PC-3 (cell line): ENCODE measurements at regions not wholly inside any gene's neighbourhood (a gene's known extent, or its start where the extent isn't known, plus 50 kb on each side); places are given as distances from the start of the nearest gene placed in this dataset.

Experiments
- EZH2 ChIP-seq: fragments of 300-600 bp; sonication (generic); IDR thresholded peaks from one replicate; pipeline ENCODE4 v1.6.1; 2017; ENCODE audit warnings: antibody characterized with exemption, mild to moderate bottlenecking, low read length; ENCODE audit not compliant: unreplicated experiment
- EZH2phosphoT487 ChIP-seq: fragments of 300-600 bp; sonication (generic); IDR thresholded peaks from 2 replicates; pipeline ENCODE4 v1.6.1; 2018; ENCODE audit warnings: mild to moderate bottlenecking, antibody characterized with exemption, low read length, borderline replicate concordance
- TF ChIP-seq, protein P1 (sequence below): fragments of 300-600 bp; sonication (generic); conservative IDR thresholded peaks from 2 replicates; pipeline ENCODE4 v1.5.1; 2017; ENCODE audit warnings: antibody characterized with exemption, low read depth, mild to moderate bottlenecking, low read length

- TF ChIP-seq, protein P1, sequence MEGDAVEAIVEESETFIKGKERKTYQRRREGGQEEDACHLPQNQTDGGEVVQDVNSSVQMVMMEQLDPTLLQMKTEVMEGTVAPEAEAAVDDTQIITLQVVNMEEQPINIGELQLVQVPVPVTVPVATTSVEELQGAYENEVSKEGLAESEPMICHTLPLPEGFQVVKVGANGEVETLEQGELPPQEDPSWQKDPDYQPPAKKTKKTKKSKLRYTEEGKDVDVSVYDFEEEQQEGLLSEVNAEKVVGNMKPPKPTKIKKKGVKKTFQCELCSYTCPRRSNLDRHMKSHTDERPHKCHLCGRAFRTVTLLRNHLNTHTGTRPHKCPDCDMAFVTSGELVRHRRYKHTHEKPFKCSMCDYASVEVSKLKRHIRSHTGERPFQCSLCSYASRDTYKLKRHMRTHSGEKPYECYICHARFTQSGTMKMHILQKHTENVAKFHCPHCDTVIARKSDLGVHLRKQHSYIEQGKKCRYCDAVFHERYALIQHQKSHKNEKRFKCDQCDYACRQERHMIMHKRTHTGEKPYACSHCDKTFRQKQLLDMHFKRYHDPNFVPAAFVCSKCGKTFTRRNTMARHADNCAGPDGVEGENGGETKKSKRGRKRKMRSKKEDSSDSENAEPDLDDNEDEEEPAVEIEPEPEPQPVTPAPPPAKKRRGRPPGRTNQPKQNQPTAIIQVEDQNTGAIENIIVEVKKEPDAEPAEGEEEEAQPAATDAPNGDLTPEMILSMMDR: no peak
- TF ChIP-seq EZH2 (no peak), EZH2phosphoT487 (no peak)
These were observed 184.9 kb downstream of the NPFFR2 start for GRCh38 chr4:72216539-72217277.
